Stomach (tissue), 8 donors: ENCODE measurements at regions not wholly inside any gene's neighbourhood (a gene's known extent, or its start where the extent isn't known, plus 50 kb on each side); places are given as distances from the start of the nearest gene placed in this dataset.

Experiments used
- DNase-seq, 2 donors: peaks; one replicate each; pipeline versions ENCODE4 v3.0.0 to v3.0.0-alpha.2; 2013 to 2019
- H3K27ac ChIP-seq, 5 donors: fragments of 200-600 bp in 4 of 5; sonication (generic) in 4 of 5; one replicate each; pipeline ENCODE4 v1.5.1; 2013 to 2019; ENCODE audit warnings: mild to moderate bottlenecking in 1 of 5, moderate library complexity in 1 of 5
- H3K27me3 ChIP-seq, 3 donors: fragments of 200-600 bp; sonication (generic); one replicate each; pipeline ENCODE4 v1.5.1; 2017 to 2019; ENCODE audit warnings: mixed run types in 1 of 3
- H3K36me3 ChIP-seq, 4 donors: fragments of 200-600 bp; sonication (generic); 1 replicate in 3 of 4; 2 replicates in 1 of 4; pipeline ENCODE4 v1.5.1; 2016 to 2019
- H3K4me1 ChIP-seq, 4 donors: fragments of 200-600 bp; sonication (generic); one replicate each; pipeline ENCODE4 v1.5.1; 2016 to 2019
- H3K4me3 ChIP-seq, 4 donors: fragments of 200-600 bp; sonication (generic) in 3 of 4; one replicate each; pipeline ENCODE4 v1.5.1; 2016 to 2019; ENCODE audit warnings: mild to moderate bottlenecking in 1 of 4
- H3K9me3 ChIP-seq, 4 donors: fragments of 200-600 bp; sonication (generic); one replicate each; pipeline ENCODE4 v1.5.1; 2016 to 2019
- EP300 ChIP-seq: sonication (generic); formaldehyde crosslinking; IDR thresholded peaks from one replicate; pipeline ENCODE4 v1.6.1; 2017; ENCODE audit warnings: antibody characterized with exemption
- POLR2A ChIP-seq, 4 donors: fragments of 450-650 bp; IDR thresholded peaks; one replicate each; pipeline ENCODE4 v1.6.1; 2016; ENCODE audit warnings: antibody characterized with exemption in 4 of 4, control low read depth in 2 of 4, mild to moderate bottlenecking in 1 of 4, moderate library complexity in 1 of 4
- POLR2AphosphoS5 ChIP-seq, 3 donors: sonication (generic); formaldehyde crosslinking; IDR thresholded peaks; one replicate each; pipeline ENCODE4 v1.6.1; 2016; ENCODE audit warnings: antibody characterized with exemption in 3 of 3
- WGBS, 5 donors: extraction: QIAGEN DNeasy Blood & Tissue Kit in 3 of 5; methylation state at CpG; one replicate each; pipeline versions ENCODE4 v1.1.5 to v1.1.7; 2013 to 2018; 5-methylcytosine and 5-hydroxymethylcytosine counted together
- intact Hi-C: fragments of 100-400 bp; cut with DNase I; formaldehyde crosslinking; loops from one replicate; pipeline ENCODE4 v1.15.1; 2023; ENCODE audit warnings: low total_unique reads
- TF ChIP-seq, protein P1 (sequence below), 7 experiments: fragments of 450-650 bp in 4 of 7; fragments of 200-600 bp in 3 of 7; sonication (generic) in 3 of 7; IDR thresholded peaks; one replicate each; pipeline ENCODE4 v1.5.1; 2016 to 2019; ENCODE audit warnings: antibody characterized with exemption in 7 of 7, control low read depth in 2 of 7, mild to moderate bottlenecking in 1 of 7
- donor health status: healthy with polysubstance abuse.
- donor health status: Bipolar disorder and iron deficiency.
- donor health status: healthy.

DNA sequence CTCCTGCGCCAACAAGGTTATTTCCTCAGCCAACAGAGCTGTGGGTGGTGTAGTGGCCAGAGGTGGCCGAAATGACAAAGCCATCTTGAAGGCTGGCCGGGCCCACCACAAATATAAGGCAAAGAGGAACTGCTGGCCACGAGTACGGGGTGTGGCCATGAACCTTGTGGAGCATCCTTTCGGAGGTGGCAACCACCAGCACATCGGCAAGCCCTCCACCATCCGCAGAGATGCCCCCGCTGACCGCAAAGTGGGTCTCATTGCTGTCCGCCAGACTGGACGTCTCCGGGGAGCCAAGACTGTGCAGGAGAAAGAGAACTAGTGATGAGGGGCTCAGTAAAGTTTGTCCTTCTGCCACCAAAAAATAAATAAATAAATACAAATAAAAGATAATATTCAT, 481.4 kb upstream of the NAALADL2 start:
- no peaks in the 10 kb centered on the region for H3K9me3 ChIP-seq
- no peak overlapping the region for H3K27ac ChIP-seq
- TF ChIP-seq EP300 (no peak), POLR2A (IDR thresholded peaks at IDR 0.05) (no peak), POLR2AphosphoS5 (IDR thresholded peaks at IDR 0.05) (no peak)
- TF ChIP-seq, protein P1, sequence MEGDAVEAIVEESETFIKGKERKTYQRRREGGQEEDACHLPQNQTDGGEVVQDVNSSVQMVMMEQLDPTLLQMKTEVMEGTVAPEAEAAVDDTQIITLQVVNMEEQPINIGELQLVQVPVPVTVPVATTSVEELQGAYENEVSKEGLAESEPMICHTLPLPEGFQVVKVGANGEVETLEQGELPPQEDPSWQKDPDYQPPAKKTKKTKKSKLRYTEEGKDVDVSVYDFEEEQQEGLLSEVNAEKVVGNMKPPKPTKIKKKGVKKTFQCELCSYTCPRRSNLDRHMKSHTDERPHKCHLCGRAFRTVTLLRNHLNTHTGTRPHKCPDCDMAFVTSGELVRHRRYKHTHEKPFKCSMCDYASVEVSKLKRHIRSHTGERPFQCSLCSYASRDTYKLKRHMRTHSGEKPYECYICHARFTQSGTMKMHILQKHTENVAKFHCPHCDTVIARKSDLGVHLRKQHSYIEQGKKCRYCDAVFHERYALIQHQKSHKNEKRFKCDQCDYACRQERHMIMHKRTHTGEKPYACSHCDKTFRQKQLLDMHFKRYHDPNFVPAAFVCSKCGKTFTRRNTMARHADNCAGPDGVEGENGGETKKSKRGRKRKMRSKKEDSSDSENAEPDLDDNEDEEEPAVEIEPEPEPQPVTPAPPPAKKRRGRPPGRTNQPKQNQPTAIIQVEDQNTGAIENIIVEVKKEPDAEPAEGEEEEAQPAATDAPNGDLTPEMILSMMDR (IDR thresholded peaks at IDR 0.05), result no peak
- intact Hi-C loops, result no loop called here
- 94 to 97% (median 96%) methylated on average over 13 of the region's 13 CpGs for WGBS, 5 donors
- no peak overlapping the region for H3K4me3 ChIP-seq
- no peaks in the 10 kb centered on the region for H3K4me1 ChIP-seq
- H3K27me3 ChIP-seq, result no peaks in the 10 kb centered on the region
- no peaks in the 10 kb centered on the region for H3K36me3 ChIP-seq
- no peak for DNase-seq

DNA sequence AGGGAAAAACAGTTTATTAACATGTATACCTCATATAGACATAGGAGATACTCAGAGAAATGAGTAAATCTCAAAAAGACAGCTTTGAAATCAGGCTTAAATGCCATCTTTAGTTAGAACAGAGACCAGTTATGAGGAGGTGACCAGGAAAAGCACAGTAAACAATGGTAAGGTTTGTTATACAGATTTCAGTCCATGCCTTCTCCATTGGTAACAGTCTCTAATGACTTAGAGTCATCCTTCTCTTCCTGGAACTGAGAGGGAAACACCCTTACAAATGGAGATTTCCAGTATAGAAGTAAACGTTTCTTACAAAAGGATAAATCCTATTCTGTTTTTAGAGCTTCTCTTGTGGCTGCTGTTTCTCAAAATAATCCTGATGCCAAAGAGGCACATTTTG, 476.3 kb upstream of the NAALADL2 start:
- WGBS, 5 donors, result 61 to 66% (median 63%) methylated on average over 1 of the region's 1 CpG
- no peaks in the 10 kb centered on the region for H3K36me3 ChIP-seq
- DNase-seq, result no peak
- intact Hi-C loops, result no loop called here
- no peak overlapping the region for H3K4me3 ChIP-seq
- TF ChIP-seq POLR2AphosphoS5 (IDR thresholded peaks at IDR 0.05) (no peak), POLR2A (IDR thresholded peaks at IDR 0.05) (no peak), EP300 (no peak)
- TF ChIP-seq, protein P1 (IDR thresholded peaks at IDR 0.05), result no peak
- H3K27me3 ChIP-seq, result no peaks in the 10 kb centered on the region
- H3K4me1 ChIP-seq, result no peaks in the 10 kb centered on the region
- H3K27ac ChIP-seq, result no peak overlapping the region
- H3K9me3 ChIP-seq, result no peaks in the 10 kb centered on the region

DNA sequence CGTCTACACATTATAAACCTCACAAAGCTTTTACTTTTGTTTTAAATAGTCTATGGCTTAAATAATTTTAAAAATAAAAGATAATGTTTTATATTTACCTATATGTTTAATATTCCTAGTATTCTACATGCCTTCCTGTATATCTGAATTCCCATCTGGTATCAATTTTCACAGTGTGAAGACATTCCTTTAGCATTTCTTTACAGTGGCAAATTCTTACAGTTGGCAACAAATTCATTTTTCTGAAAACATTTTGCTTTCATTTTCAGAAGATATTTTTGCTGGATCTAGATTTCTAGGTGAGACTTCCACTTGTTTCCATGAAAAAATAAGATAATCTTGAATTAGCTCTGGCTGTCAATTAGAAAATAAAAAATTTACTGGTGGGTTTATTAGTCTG, 471.4 kb upstream of the NAALADL2 start:
- DNase-seq, result no peak
- Histone ChIP-seq H3K4me1 (no peaks in the 10 kb centered on the region), H3K4me3 (no peak overlapping the region), H3K36me3 (no peaks in the 10 kb centered on the region), H3K9me3 (peaks cover 0 to 6% (median 2%) of the 10 kb centered on the region in 4 donors), H3K27me3 (no peaks in the 10 kb centered on the region), H3K27ac (no peak overlapping the region)
- TF ChIP-seq EP300 (no peak), POLR2AphosphoS5 (IDR thresholded peaks at IDR 0.05) (no peak), POLR2A (IDR thresholded peaks at IDR 0.05) (no peak)
- TF ChIP-seq, protein P1 (IDR thresholded peaks at IDR 0.05), result no peak
- intact Hi-C loops, result no loop called here
- WGBS, 5 donors, result 94 to 100% (median 95%) methylated on average over 1 of the region's 1 CpG

DNA sequence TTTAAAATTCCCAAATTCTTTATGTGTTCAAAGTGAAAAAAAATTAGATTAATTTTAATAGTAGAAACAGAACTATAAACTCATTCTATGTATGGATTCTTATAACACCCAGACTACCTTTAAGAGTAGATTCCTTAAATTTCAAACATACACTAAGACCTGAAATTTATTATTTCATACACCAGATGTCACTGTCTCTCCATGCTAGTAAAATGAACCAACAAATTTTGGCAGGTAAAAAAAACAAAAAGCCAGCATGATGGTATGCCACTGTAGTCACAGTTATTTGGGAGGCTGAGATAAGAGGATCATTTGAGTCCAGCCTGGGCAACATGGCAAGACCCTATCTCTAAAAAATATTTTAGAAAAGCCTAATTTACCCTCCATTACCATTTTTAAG, 461.3 kb upstream of the NAALADL2 start:
- no peaks in the 10 kb centered on the region for H3K36me3 ChIP-seq
- no peak overlapping the region for H3K27ac ChIP-seq
- TF ChIP-seq POLR2AphosphoS5 (IDR thresholded peaks at IDR 0.05) (no peak), POLR2A (IDR thresholded peaks at IDR 0.05) (no peak), EP300 (no peak)
- TF ChIP-seq, protein P1 (IDR thresholded peaks at IDR 0.05), result peak in 3 of 7 experiments; percentile 22 to 50 (median 33)
- intact Hi-C loops, result no loop called here
- H3K27me3 ChIP-seq, result no peaks in the 10 kb centered on the region
- H3K4me1 ChIP-seq, result no peaks in the 10 kb centered on the region
- H3K9me3 ChIP-seq, result peaks cover 0 to 4% (median 0%) of the 10 kb centered on the region in 4 donors
- DNase-seq, result peak in 1 of 2 donors; percentile 36
- no peak overlapping the region for H3K4me3 ChIP-seq
